Endothelial cell of umbilical vein (primary cell): ENCODE measurements at regions not wholly inside any gene's neighbourhood (a gene's known extent, or its start where the extent isn't known, plus 50 kb on each side); places are given as distances from the start of the nearest gene placed in this dataset.

Experiments used
- BruUV-seq: library from RNA; stranded (reverse); fragments of 400-500 nt; replicated peaks from 2 replicates; lab custom pipeline; 2021; lab: Mats Ljungman, UMichigan
- CTCF ChIA-PET: fragments of 300-600, 350-600 bp; sonication (Branson Sonifier 250); formaldehyde crosslinking; loops from one replicate; lab custom pipeline; 2021; ENCODE audit warnings: antibody characterized with exemption, inconsistent platforms; lab: Charles Lee
- POLR2A ChIA-PET: fragments of 300-600, 350-600 bp; sonication (Branson Sonifier 250); formaldehyde crosslinking; loops from one replicate; lab custom pipeline; 2021; ENCODE audit warnings: antibody characterized with exemption, inconsistent platforms; lab: Charles Lee
- DNase-seq: peaks from one replicate; pipeline ENCODE4 v3.0.0-alpha.2; 2011; ENCODE audit warnings: low read depth, low spot score
- FAIRE-seq: peaks from 2 replicates; lab custom pipeline; 2011; peaks lifted over from hg19 to GRCh38; lab: Jason Lieb, UNC
- H2AFZ ChIP-seq: 2 replicates; pipeline ENCODE4 v1.6.0; 2012; ENCODE audit warnings: low read depth, low read length, control low read depth, inconsistent platforms
- H3K27ac ChIP-seq: 2 replicates; pipeline ENCODE4 v1.5.1; 2011; ENCODE audit warnings: low read depth, mild to moderate bottlenecking, control low read depth, low read length, moderate library complexity; ENCODE audit not compliant: insufficient read depth
- H3K27me3 ChIP-seq, 2 experiments: 2 replicates each; pipeline versions ENCODE4 v1.6.0 to v1.6.1; 2011; ENCODE audit warnings: low read length in 2 of 2, mixed read lengths in 1 of 2; ENCODE audit not compliant: control insufficient read depth in 2 of 2, insufficient read depth in 2 of 2
- H3K36me3 ChIP-seq, 2 experiments: 2 replicates in 1 of 2; 3 replicates in 1 of 2; pipeline ENCODE4 v1.5.1; 2011; ENCODE audit warnings: low read length in 2 of 2, mild to moderate bottlenecking in 1 of 2, moderate library complexity in 1 of 2; ENCODE audit not compliant: control insufficient read depth in 2 of 2, insufficient read depth in 2 of 2; ENCODE audit errors: extremely low read depth in 1 of 2
- H3K4me1 ChIP-seq: 3 replicates; pipeline ENCODE4 v1.5.1; 2011; ENCODE audit warnings: mild to moderate bottlenecking, low read length; ENCODE audit not compliant: control insufficient read depth, insufficient read depth; ENCODE audit errors: extremely low read depth
- H3K4me2 ChIP-seq: 2 replicates; pipeline ENCODE4 v1.6.1; 2011; ENCODE audit warnings: low read length, control low read depth, mixed read lengths; ENCODE audit not compliant: insufficient read depth
- H3K4me3 ChIP-seq, 3 experiments: fragments of 200-600 bp in 1 of 3; sonication (generic), shearing (Covaris generic) in 1 of 3; replicated peaks in 1 of 3; 2 replicates each; pipeline ENCODE4 v1.5.1; 2011 to 2016; ENCODE audit warnings: control low read depth in 3 of 3, low read length in 3 of 3, mild to moderate bottlenecking in 2 of 3, inconsistent platforms in 1 of 3, low read depth in 1 of 3, moderate library complexity in 1 of 3; ENCODE audit not compliant: insufficient read depth in 1 of 3
- H3K79me2 ChIP-seq: 2 replicates; pipeline ENCODE4 v1.6.0; 2012; ENCODE audit warnings: low read length, inconsistent platforms; ENCODE audit not compliant: control insufficient read depth, insufficient read depth
- H3K9ac ChIP-seq: replicated peaks from 2 replicates; pipeline ENCODE3; 2011; ENCODE audit warnings: low read length, control low read depth; ENCODE audit not compliant: insufficient read depth; ENCODE audit errors: extremely low read depth
- H3K9me1 ChIP-seq: replicated peaks from 3 replicates; pipeline ENCODE4 v1.6.0; 2011; ENCODE audit warnings: mild to moderate bottlenecking, low read length; ENCODE audit not compliant: control insufficient read depth, insufficient read depth; ENCODE audit errors: extremely low read depth
- H3K9me3 ChIP-seq: replicated peaks from 2 replicates; pipeline ENCODE4 v1.5.1; 2012; ENCODE audit warnings: low read length, inconsistent platforms; ENCODE audit not compliant: control insufficient read depth, insufficient read depth
- H4K20me1 ChIP-seq: replicated peaks from 2 replicates; pipeline ENCODE3; 2011; ENCODE audit warnings: mild to moderate bottlenecking, low read length; ENCODE audit not compliant: control insufficient read depth, insufficient read depth; ENCODE audit errors: extremely low read depth
- EZH2 ChIP-seq: IDR thresholded peaks from 2 replicates; pipeline ENCODE4 v1.6.1; 2012; ENCODE audit warnings: borderline replicate concordance, low read depth, mild to moderate bottlenecking, moderate library complexity, low read length, inconsistent platforms; ENCODE audit not compliant: severe bottlenecking
- FOS ChIP-seq: IDR thresholded peaks from 2 replicates; pipeline ENCODE4 v1.6.1; 2011; ENCODE audit warnings: mild to moderate bottlenecking, low read length, moderate library complexity, borderline replicate concordance; ENCODE audit not compliant: insufficient read depth
- GATA2 ChIP-seq: IDR thresholded peaks from 2 replicates; pipeline ENCODE4 v1.7.0; 2011; ENCODE audit warnings: low read depth, mild to moderate bottlenecking, moderate library complexity, mixed read lengths, low read length; ENCODE audit not compliant: insufficient read length, insufficient read depth
- JUN ChIP-seq: IDR thresholded peaks from 2 replicates; pipeline ENCODE4 v1.6.1; 2011; ENCODE audit warnings: borderline replicate concordance, low read depth; ENCODE audit not compliant: insufficient read length, insufficient read depth
- MYC ChIP-seq: IDR thresholded peaks from one replicate; pipeline ENCODE4 v1.6.1; 2011; ENCODE audit warnings: mild to moderate bottlenecking, low read depth, low read length
- POLR2A ChIP-seq: IDR thresholded peaks from 2 replicates; pipeline ENCODE4 v1.6.1; 2012; ENCODE audit warnings: low read depth, mild to moderate bottlenecking, control low read depth, low read length
- POLR2AphosphoS5 ChIP-seq: IDR thresholded peaks from 2 replicates; pipeline ENCODE4 v1.6.1; 2012; ENCODE audit warnings: low read depth, mild to moderate bottlenecking, control low read depth, low read length, moderate library complexity; ENCODE audit not compliant: insufficient read depth
- dilution Hi-C: fragments of 300-500 bp; cut with MboI; formaldehyde crosslinking; loops from one replicate; pipeline ENCODE4 v1.15.0; 2019; ENCODE audit warnings: low sequenced_read_pairs; ENCODE audit not compliant: extremely low pct_ligation_motif_present
- intact Hi-C: fragments of 100-400 bp; cut with micrococcal nuclease; formaldehyde crosslinking; loops from one replicate; pipeline ENCODE4 v1.10.0; 2022
- TF ChIP-seq, protein P1 (sequence below): IDR thresholded peaks from 2 replicates; pipeline ENCODE4 v1.6.1; 2011; ENCODE audit not compliant: insufficient read depth, insufficient read length
- TF ChIP-seq, protein P2 (sequence below), 2 donors: IDR thresholded peaks; 1 replicate in 1 of 2; 2 replicates in 1 of 2; pipeline ENCODE4 v1.5.1; 2011; ENCODE audit warnings: low read length in 2 of 2, mild to moderate bottlenecking in 2 of 2, moderate library complexity in 2 of 2, control low read depth in 1 of 2, inconsistent platforms in 1 of 2, low read depth in 1 of 2; ENCODE audit not compliant: insufficient read depth in 1 of 2; ENCODE audit errors: extremely low read depth in 1 of 2

GRCh38 chr5:13516195-13516594 is 428.3 kb downstream of the DNAH5 start:
- intact Hi-C loops = no loop called here

DNA sequence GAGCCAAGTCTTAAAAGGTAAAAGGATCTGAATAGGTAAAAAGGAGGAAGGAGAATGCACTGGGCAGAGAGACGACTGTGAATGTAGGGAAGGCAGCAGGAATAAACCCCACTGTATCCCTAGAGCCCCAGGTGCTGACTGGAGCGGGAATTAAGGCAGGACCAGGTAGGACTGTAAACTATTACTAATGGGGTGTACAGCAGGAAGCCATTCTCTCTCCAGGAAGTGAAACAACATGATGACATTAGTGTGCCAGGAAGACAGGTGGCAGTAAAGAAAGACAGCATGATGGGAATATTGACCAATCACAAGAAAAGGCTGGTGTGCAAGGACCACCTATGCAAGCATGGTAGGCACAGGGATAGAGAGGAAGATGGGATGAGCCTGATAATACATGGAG is 433.0 kb downstream of the DNAH5 start:
- no peak overlapping the region for H3K4me2 ChIP-seq
- ChIA-PET CTCF (no interaction called here), POLR2A (no interaction called here)
- intact Hi-C loops = no loop called here
- TF ChIP-seq, protein P1, sequence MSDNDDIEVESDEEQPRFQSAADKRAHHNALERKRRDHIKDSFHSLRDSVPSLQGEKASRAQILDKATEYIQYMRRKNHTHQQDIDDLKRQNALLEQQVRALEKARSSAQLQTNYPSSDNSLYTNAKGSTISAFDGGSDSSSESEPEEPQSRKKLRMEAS = no peak
- TF ChIP-seq POLR2A (no peak), MYC (no peak), GATA2 (no peak), EZH2 (no peak), JUN (no peak), POLR2AphosphoS5 (no peak), FOS (no peak)
- TF ChIP-seq, protein P2, sequence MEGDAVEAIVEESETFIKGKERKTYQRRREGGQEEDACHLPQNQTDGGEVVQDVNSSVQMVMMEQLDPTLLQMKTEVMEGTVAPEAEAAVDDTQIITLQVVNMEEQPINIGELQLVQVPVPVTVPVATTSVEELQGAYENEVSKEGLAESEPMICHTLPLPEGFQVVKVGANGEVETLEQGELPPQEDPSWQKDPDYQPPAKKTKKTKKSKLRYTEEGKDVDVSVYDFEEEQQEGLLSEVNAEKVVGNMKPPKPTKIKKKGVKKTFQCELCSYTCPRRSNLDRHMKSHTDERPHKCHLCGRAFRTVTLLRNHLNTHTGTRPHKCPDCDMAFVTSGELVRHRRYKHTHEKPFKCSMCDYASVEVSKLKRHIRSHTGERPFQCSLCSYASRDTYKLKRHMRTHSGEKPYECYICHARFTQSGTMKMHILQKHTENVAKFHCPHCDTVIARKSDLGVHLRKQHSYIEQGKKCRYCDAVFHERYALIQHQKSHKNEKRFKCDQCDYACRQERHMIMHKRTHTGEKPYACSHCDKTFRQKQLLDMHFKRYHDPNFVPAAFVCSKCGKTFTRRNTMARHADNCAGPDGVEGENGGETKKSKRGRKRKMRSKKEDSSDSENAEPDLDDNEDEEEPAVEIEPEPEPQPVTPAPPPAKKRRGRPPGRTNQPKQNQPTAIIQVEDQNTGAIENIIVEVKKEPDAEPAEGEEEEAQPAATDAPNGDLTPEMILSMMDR (IDR thresholded peaks at IDR 0.05; ENCODE audit: extremely low read depth in 1 of 2, insufficient read depth in 1 of 2, low read depth in 1 of 2, low read length in 2 of 2) = no peak
- H3K4me3 ChIP-seq = no peak overlapping the region
- no peaks in the 10 kb centered on the region for H3K36me3 ChIP-seq
- H3K79me2 ChIP-seq = no peaks in the 10 kb centered on the region
- dilution Hi-C loops = no loop called here
- H3K27ac ChIP-seq = no peak overlapping the region
- FAIRE-seq (no peak), DNase-seq (no peak)
- H2AFZ ChIP-seq = no peak overlapping the region
- no peak overlapping the region for H3K9ac ChIP-seq
- H3K9me1 ChIP-seq = no peaks in the 10 kb centered on the region
- no peaks in the 10 kb centered on the region for H3K27me3 ChIP-seq
- no TSS peak for BruUV-seq
- no peaks in the 10 kb centered on the region for H3K9me3 ChIP-seq
- no peaks in the 10 kb centered on the region for H3K4me1 ChIP-seq
- H4K20me1 ChIP-seq = no peaks in the 10 kb centered on the region

More at GRCh38 chr5:13516195-13516594, 428.3 kb downstream of the DNAH5 start:
- TF ChIP-seq, protein P1 = no peak
- TF ChIP-seq JUN = no peak
- H3K4me2 ChIP-seq = no peak overlapping the region
- FAIRE-seq = no peak
- H2AFZ ChIP-seq = no peak overlapping the region
- H3K9ac ChIP-seq = no peak overlapping the region
- no peaks in the 10 kb centered on the region for H3K9me3 ChIP-seq
- H3K27me3 ChIP-seq = no peaks in the 10 kb centered on the region
- no peaks in the 10 kb centered on the region for H4K20me1 ChIP-seq
- no peak overlapping the region for H3K27ac ChIP-seq
- H3K4me1 ChIP-seq = no peaks in the 10 kb centered on the region
- H3K36me3 ChIP-seq = no peaks in the 10 kb centered on the region
- ChIA-PET CTCF (no interaction called here), POLR2A (no interaction called here)
- DNase-seq = no peak
- no peaks in the 10 kb centered on the region for H3K79me2 ChIP-seq
- no TSS peak for BruUV-seq
- dilution Hi-C loops = no loop called here
- H3K9me1 ChIP-seq = no peaks in the 10 kb centered on the region
- H3K4me3 ChIP-seq = no peak overlapping the region
